Stomach (tissue), 4 donors: ENCODE measurements at regions not wholly inside any gene's neighbourhood (a gene's known extent, or its start where the extent isn't known, plus 50 kb on each side); places are given as distances from the start of the nearest gene placed in this dataset.

Experiments
- EP300 ChIP-seq: sonication (generic); formaldehyde crosslinking; IDR thresholded peaks from one replicate; pipeline ENCODE4 v1.6.1; 2017; ENCODE audit warnings: antibody characterized with exemption
- POLR2A ChIP-seq, 4 donors: fragments of 450-650 bp; IDR thresholded peaks; one replicate each; pipeline ENCODE4 v1.6.1; 2016; ENCODE audit warnings: antibody characterized with exemption in 4 of 4, control low read depth in 2 of 4, mild to moderate bottlenecking in 1 of 4, moderate library complexity in 1 of 4
- POLR2AphosphoS5 ChIP-seq, 3 donors: sonication (generic); formaldehyde crosslinking; IDR thresholded peaks; one replicate each; pipeline ENCODE4 v1.6.1; 2016; ENCODE audit warnings: antibody characterized with exemption in 3 of 3
- TF ChIP-seq, protein P1 (sequence below), 7 experiments: fragments of 450-650 bp in 4 of 7; fragments of 200-600 bp in 3 of 7; sonication (generic) in 3 of 7; IDR thresholded peaks; one replicate each; pipeline ENCODE4 v1.5.1; 2016 to 2019; ENCODE audit warnings: antibody characterized with exemption in 7 of 7, control low read depth in 2 of 7, mild to moderate bottlenecking in 1 of 7

DNA sequence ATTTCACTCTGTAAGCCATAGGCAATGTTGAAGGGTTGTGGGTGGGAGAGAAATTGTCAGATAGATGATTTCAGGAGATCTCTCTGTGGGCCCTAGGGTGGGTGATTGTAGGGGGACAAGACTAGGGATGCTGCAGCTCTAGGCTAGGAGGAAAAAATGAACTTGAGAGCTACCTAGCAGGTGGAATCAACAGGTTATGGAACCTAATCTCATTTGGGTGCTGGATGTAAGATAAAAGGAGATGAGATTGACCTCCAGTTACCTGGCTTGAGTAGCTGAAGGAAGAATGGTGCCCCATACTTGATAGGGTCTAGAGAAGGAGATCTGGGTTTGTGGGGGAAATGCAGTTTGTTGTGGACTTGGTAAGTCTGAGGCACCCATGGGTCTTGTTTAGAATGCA is 396.5 kb downstream of the RRAGC start:
- TF ChIP-seq EP300: no peak
- TF ChIP-seq, protein P1, sequence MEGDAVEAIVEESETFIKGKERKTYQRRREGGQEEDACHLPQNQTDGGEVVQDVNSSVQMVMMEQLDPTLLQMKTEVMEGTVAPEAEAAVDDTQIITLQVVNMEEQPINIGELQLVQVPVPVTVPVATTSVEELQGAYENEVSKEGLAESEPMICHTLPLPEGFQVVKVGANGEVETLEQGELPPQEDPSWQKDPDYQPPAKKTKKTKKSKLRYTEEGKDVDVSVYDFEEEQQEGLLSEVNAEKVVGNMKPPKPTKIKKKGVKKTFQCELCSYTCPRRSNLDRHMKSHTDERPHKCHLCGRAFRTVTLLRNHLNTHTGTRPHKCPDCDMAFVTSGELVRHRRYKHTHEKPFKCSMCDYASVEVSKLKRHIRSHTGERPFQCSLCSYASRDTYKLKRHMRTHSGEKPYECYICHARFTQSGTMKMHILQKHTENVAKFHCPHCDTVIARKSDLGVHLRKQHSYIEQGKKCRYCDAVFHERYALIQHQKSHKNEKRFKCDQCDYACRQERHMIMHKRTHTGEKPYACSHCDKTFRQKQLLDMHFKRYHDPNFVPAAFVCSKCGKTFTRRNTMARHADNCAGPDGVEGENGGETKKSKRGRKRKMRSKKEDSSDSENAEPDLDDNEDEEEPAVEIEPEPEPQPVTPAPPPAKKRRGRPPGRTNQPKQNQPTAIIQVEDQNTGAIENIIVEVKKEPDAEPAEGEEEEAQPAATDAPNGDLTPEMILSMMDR (IDR thresholded peaks at IDR 0.05): no peak
- no peak for TF ChIP-seq POLR2A (IDR thresholded peaks at IDR 0.05)
- TF ChIP-seq POLR2AphosphoS5 (IDR thresholded peaks at IDR 0.05): no peak
